ENCODE measurements at regions not wholly inside any gene's neighbourhood (a gene's known extent, or its start where the extent isn't known, plus 50 kb on each side); places are given as distances from the start of the nearest gene placed in this dataset.
A peak's percentile ranks its signal among the peaks of the same experiment; 100 is the strongest.
"Not testable (repeated sequence)": the region's sequence is repeated elsewhere in the genome, so short reads cannot be mapped to it uniquely, and the experiment has no call there.

- Mint-ChIP-seq H3K4me1 (ENCODE audit: low read depth) (no peaks in the 10 kb centered on the region), H3K27ac (no peak overlapping the region), H3K27me3 (ENCODE audit: low read depth) (peaks cover 18% of the 10 kb centered on the region), H3K9me3 (peaks cover 3% of the 10 kb centered on the region in 2 donors), H3K4me3 (no peak overlapping the region), H3K36me3 (ENCODE audit: insufficient read depth in 2 of 2) (peaks cover 0 to 5% of the 10 kb centered on the region in 2 donors)
- DNase-seq: no peak
- ATAC-seq (replicated peaks in 1 of 2): no peak
Measured at GRCh38 chr13:44865722-44866410, 123.4 kb downstream of the NUFIP1 start.

DNA sequence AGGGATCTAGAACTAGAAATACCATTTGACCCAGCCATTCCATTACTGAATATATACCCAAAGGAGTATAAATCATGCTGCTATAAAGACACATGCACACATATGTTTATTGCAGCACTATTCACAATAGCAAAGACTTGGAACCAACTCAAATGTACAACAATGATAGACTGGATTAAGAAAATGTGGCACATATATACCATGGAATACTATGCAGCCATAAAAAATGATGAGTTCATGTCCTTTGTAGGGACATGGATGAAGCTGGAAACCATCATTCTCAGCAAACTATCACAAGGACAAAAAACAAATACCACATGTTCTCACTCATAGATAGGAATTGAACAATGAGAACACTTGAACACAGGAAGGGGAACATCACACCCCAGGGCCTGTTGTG, 125.6 kb downstream of the NUFIP1 start:
- peaks cover 29% of the 10 kb centered on the region for H3K27me3 Mint-ChIP-seq (ENCODE audit: low read depth)
- DNase-seq; H3K4me3 Mint-ChIP-seq; ATAC-seq (replicated peaks in 1 of 2); H3K4me1 Mint-ChIP-seq (ENCODE audit: low read depth); H3K36me3 Mint-ChIP-seq (ENCODE audit: insufficient read depth in 2 of 2); H3K27ac Mint-ChIP-seq; H3K9me3 Mint-ChIP-seq: not testable (repeated sequence)

- Mint-ChIP-seq H3K4me3 (no peak overlapping the region), H3K27ac (no peak overlapping the region), H3K4me1 (ENCODE audit: low read depth) (no peaks in the 10 kb centered on the region), H3K27me3 (ENCODE audit: low read depth) (peaks cover 49% of the 10 kb centered on the region), H3K36me3 (ENCODE audit: insufficient read depth in 2 of 2) (no peaks in the 10 kb centered on the region), H3K9me3 (no peaks in the 10 kb centered on the region)
- DNase-seq: no peak
- ATAC-seq (replicated peaks in 1 of 2): no peak
Measured at GRCh38 chr13:44860454-44860853, 128.8 kb downstream of the NUFIP1 start.

DNA sequence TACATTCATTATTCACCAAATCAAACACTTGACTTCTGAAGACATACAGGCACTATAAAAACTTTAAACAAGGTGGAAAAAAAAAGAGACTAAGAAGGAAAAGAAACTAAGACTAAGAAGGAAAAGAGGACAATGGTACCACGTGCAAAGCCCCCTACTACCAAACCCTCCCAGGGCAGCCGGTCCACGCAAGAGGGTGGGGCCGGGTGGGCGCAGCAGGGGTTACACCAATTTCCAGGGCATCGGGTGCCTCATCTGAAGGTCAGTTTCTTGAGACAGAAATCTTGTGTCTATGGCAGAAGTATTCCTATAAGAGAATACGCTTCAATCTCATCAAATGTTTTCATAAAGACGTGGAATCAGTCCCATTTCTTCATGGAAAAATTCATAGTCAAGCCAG, 131.5 kb downstream of the NUFIP1 start:
- DNase-seq: no peak
- no peaks in the 10 kb centered on the region for H3K36me3 Mint-ChIP-seq (ENCODE audit: insufficient read depth in 2 of 2)
- no peaks in the 10 kb centered on the region for H3K9me3 Mint-ChIP-seq
- no peak overlapping the region for H3K4me3 Mint-ChIP-seq
- ATAC-seq (replicated peaks in 1 of 2): no peak
- H3K4me1 Mint-ChIP-seq (ENCODE audit: low read depth): no peaks in the 10 kb centered on the region
- no peak overlapping the region for H3K27ac Mint-ChIP-seq
- peaks cover 55% of the 10 kb centered on the region for H3K27me3 Mint-ChIP-seq (ENCODE audit: low read depth)

- Mint-ChIP-seq H3K27me3 (ENCODE audit: low read depth) (peaks cover 55% of the 10 kb centered on the region), H3K4me3 (no peak overlapping the region)
Measured at GRCh38 chr13:44857061-44857460, 132.2 kb downstream of the NUFIP1 start.

GRCh38 chr13:44855860-44856259, 133.4 kb downstream of the NUFIP1 start:
- H3K9me3 Mint-ChIP-seq: no peaks in the 10 kb centered on the region
- no peaks in the 10 kb centered on the region for H3K4me1 Mint-ChIP-seq (ENCODE audit: low read depth)
- H3K27ac Mint-ChIP-seq: no peak overlapping the region

More at GRCh38 chr13:44857061-44857460, 132.2 kb downstream of the NUFIP1 start:
- Mint-ChIP-seq H3K4me1 (ENCODE audit: low read depth) (no peaks in the 10 kb centered on the region), H3K9me3 (no peaks in the 10 kb centered on the region), H3K36me3 (ENCODE audit: insufficient read depth in 2 of 2) (no peaks in the 10 kb centered on the region), H3K27ac (no peak overlapping the region)
- ATAC-seq (replicated peaks in 1 of 2): no peak
- DNase-seq: no peak

GRCh38 chr13:44854313-44855060, 134.8 kb downstream of the NUFIP1 start:
- no peak overlapping the region for H3K4me3 Mint-ChIP-seq
- DNase-seq (no peak), ATAC-seq (replicated peaks in 1 of 2) (no peak)
- H3K4me1 Mint-ChIP-seq (ENCODE audit: low read depth): no peaks in the 10 kb centered on the region
- peaks cover 50% of the 10 kb centered on the region for H3K27me3 Mint-ChIP-seq (ENCODE audit: low read depth)
- H3K9me3 Mint-ChIP-seq: no peaks in the 10 kb centered on the region
- no peaks in the 10 kb centered on the region for H3K36me3 Mint-ChIP-seq (ENCODE audit: insufficient read depth in 2 of 2)
- no peak overlapping the region for H3K27ac Mint-ChIP-seq

More at GRCh38 chr13:44855860-44856259, 133.4 kb downstream of the NUFIP1 start:
- Mint-ChIP-seq H3K4me3 (no peak overlapping the region), H3K27me3 (ENCODE audit: low read depth) (peaks cover 55% of the 10 kb centered on the region), H3K36me3 (ENCODE audit: insufficient read depth in 2 of 2) (no peaks in the 10 kb centered on the region)
- DNase-seq (no peak), ATAC-seq (replicated peaks in 1 of 2) (no peak)

DNA sequence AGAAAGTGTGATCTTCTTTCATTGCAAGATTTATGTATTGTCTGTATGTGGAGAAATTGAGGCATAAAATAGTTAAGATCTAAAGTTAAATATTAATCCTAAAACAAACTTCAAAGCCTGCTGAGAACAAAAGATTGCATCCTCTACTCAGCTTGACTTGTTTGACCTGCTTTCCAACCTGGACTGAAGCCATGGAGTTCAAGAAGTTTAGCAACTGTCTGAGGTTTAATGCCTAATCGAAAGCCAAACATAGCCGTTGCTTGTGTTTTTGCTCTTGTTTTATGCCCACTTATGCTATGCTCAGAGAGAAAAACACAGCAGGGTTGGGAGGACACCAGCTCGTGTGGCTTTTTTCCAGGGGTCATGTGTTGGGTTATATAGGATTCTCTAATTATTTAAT, 135.6 kb downstream of the NUFIP1 start:
- DNase-seq: no peak
- Mint-ChIP-seq H3K27me3 (ENCODE audit: low read depth) (peaks cover 49% of the 10 kb centered on the region), H3K27ac (no peak overlapping the region), H3K4me3 (no peak overlapping the region), H3K4me1 (ENCODE audit: low read depth) (no peaks in the 10 kb centered on the region), H3K36me3 (ENCODE audit: insufficient read depth in 2 of 2) (no peaks in the 10 kb centered on the region), H3K9me3 (no peaks in the 10 kb centered on the region)
- no peak for ATAC-seq (replicated peaks in 1 of 2)

GRCh38 chr13:44848920-44849676, 140.2 kb downstream of the NUFIP1 start:
- no peak overlapping the region for H3K27ac Mint-ChIP-seq
- DNase-seq: no peak
- no peak overlapping the region for H3K4me3 Mint-ChIP-seq
- H3K9me3 Mint-ChIP-seq: no peaks in the 10 kb centered on the region
- H3K27me3 Mint-ChIP-seq (ENCODE audit: low read depth): peaks cover 31% of the 10 kb centered on the region
- ATAC-seq (replicated peaks in 1 of 2): no peak
- no peaks in the 10 kb centered on the region for H3K36me3 Mint-ChIP-seq (ENCODE audit: insufficient read depth in 2 of 2)
- H3K4me1 Mint-ChIP-seq (ENCODE audit: low read depth): no peaks in the 10 kb centered on the region

DNA sequence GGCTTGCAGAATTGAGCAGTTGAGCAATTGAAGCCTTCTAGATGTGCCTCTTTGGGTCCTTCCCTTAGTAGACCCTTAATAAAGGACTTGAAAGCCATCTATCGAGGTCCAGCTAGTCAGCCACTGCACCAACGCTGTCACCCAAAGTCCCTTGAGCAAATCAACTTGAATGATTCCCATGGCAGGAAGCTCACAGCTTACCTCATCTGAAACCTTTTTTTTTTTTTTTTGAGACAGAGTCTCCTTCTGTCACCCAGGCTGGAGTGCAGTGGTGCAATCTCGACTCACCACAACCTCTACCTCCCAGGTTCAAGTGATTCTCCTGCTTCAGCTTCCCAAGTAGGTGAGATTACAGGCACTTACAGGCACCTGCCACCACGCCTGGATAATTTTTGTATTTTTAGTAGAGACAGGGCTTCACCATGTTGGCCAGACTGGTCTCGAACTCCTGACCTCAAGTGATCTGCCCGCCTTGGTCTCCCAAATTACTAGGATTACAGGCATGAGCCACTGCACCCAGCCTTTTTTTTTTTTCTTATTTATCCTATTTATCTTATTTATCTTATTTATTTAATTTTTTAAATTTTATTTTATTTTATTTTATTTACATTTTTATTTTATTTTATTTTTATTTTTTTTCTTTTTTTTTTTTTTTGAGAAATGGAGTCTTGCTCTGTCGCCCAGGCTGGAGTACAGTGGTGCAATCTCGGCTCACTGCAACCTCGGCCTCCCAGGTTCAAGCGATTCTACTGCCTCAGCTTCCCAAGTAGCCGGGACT, 143.8 kb downstream of the NUFIP1 start:
- H3K9me3 Mint-ChIP-seq; H3K4me3 Mint-ChIP-seq; ATAC-seq (replicated peaks in 1 of 2); H3K27ac Mint-ChIP-seq; DNase-seq; H3K36me3 Mint-ChIP-seq (ENCODE audit: insufficient read depth in 2 of 2): not testable (repeated sequence)
- peaks cover 42% of the 10 kb centered on the region for H3K27me3 Mint-ChIP-seq (ENCODE audit: low read depth)
- H3K4me1 Mint-ChIP-seq (ENCODE audit: low read depth): peaks cover 21% of the 10 kb centered on the region

DNA sequence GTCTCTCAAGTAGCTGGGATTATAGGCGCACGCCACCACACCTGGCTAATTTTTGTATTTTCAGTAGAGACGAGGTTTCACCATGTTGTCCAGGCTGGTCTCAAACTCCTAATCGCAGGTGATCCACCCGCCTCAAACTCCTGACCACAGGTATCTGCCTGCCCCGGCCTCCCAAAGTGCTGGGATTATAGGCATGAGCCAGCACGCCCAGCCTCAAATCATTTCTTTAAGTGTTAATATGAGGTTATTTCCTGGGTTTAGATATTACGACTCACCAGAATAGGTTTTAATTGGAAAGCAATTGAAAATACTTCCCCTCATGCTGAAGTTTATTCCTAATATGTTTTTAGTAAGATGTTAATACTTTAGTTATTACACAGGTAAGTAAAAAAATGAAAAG, 144.5 kb downstream of the NUFIP1 start:
- peaks cover 46% of the 10 kb centered on the region for H3K27me3 Mint-ChIP-seq (ENCODE audit: low read depth)
- H3K9me3 Mint-ChIP-seq: no peaks in the 10 kb centered on the region
- no peak for ATAC-seq (replicated peaks in 1 of 2)
- DNase-seq: no peak
- H3K4me3 Mint-ChIP-seq: no peak overlapping the region
- peaks cover 21% of the 10 kb centered on the region for H3K4me1 Mint-ChIP-seq (ENCODE audit: low read depth)
- H3K27ac Mint-ChIP-seq: no peak overlapping the region
- no peaks in the 10 kb centered on the region for H3K36me3 Mint-ChIP-seq (ENCODE audit: insufficient read depth in 2 of 2)

- no peak for DNase-seq
- Mint-ChIP-seq H3K36me3 (ENCODE audit: insufficient read depth in 2 of 2) (no peaks in the 10 kb centered on the region), H3K9me3 (no peaks in the 10 kb centered on the region), H3K4me3 (no peak overlapping the region), H3K27me3 (ENCODE audit: low read depth) (peaks cover 35% of the 10 kb centered on the region), H3K27ac (no peak overlapping the region), H3K4me1 (ENCODE audit: low read depth) (peaks cover 21% of the 10 kb centered on the region)
- ATAC-seq (replicated peaks in 1 of 2): peak; percentile 43 to 58
Measured at GRCh38 chr13:44843403-44843802, 145.9 kb downstream of the NUFIP1 start.

GRCh38 chr13:44842158-44842557, 147.1 kb downstream of the NUFIP1 start:
- DNase-seq (no peak), ATAC-seq (replicated peaks in 1 of 2) (no peak)
- H3K27me3 Mint-ChIP-seq (ENCODE audit: low read depth): peaks cover 28% of the 10 kb centered on the region
- H3K9me3 Mint-ChIP-seq: no peaks in the 10 kb centered on the region
- no peak overlapping the region for H3K4me3 Mint-ChIP-seq
- H3K27ac Mint-ChIP-seq: no peak overlapping the region
- no peaks in the 10 kb centered on the region for H3K36me3 Mint-ChIP-seq (ENCODE audit: insufficient read depth in 2 of 2)
- H3K4me1 Mint-ChIP-seq (ENCODE audit: low read depth): peaks cover 21% of the 10 kb centered on the region
